ENCODE measurements at regions not wholly inside any gene's neighbourhood (a gene's known extent, or its start where the extent isn't known, plus 50 kb on each side); places are given as distances from the start of the nearest gene placed in this dataset.

DNA sequence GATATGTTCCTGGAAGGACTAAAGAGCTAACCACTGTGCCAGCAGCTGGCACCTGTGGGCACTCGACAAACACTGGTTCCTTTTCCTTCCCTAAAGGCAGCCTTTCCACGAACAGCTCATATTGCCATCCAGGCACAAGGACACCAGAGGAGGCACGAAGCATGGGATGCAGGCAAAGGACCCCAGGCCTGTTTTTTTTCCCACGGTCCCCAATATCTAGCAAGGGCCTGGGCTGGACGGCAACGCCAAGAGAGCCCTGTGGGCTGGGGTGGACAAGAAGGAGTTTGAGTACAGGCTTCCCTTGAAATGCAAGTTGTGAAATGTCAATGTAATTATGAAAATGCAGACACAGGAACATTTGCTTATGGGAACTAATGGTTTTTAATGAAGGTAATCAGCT lies 135.9 kb downstream of the CYP26B1 start:
- no peak for DNase-seq (ENCODE audit: low read depth)
- TF ChIP-seq, protein P1, sequence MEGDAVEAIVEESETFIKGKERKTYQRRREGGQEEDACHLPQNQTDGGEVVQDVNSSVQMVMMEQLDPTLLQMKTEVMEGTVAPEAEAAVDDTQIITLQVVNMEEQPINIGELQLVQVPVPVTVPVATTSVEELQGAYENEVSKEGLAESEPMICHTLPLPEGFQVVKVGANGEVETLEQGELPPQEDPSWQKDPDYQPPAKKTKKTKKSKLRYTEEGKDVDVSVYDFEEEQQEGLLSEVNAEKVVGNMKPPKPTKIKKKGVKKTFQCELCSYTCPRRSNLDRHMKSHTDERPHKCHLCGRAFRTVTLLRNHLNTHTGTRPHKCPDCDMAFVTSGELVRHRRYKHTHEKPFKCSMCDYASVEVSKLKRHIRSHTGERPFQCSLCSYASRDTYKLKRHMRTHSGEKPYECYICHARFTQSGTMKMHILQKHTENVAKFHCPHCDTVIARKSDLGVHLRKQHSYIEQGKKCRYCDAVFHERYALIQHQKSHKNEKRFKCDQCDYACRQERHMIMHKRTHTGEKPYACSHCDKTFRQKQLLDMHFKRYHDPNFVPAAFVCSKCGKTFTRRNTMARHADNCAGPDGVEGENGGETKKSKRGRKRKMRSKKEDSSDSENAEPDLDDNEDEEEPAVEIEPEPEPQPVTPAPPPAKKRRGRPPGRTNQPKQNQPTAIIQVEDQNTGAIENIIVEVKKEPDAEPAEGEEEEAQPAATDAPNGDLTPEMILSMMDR (IDR thresholded peaks at IDR 0.05; ENCODE audit: insufficient read depth, low read length, poor library complexity, severe bottlenecking) = no peak
- H3K36me3 ChIP-seq (ENCODE audit: control insufficient read depth, insufficient read depth, low read length) = no peaks in the 10 kb centered on the region
- no peak overlapping the region for H3K4me3 ChIP-seq (ENCODE audit: low read depth, low read length)
- peaks cover 3% of the 10 kb centered on the region for H3K27me3 ChIP-seq (ENCODE audit: control insufficient read depth, insufficient read depth, low read length)

DNA sequence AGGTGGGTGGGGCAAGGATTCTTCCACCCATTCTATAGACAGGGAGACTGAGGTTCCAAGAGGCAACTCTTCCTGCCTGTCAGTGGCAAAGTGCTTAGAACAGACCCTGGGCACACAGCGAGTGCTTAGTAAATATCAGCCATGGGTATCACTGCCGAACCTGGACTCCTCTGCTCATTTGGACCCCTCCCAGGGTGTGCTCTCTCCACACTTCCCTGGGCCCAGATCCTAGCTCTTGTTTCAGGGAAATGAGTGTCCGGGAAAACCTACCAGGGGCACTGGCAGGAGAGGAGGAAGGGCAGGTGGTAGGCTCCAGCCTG lies 136.3 kb downstream of the CYP26B1 start:
- DNase-seq (ENCODE audit: low read depth) = no peak
- TF ChIP-seq, protein P1 (IDR thresholded peaks at IDR 0.05; ENCODE audit: insufficient read depth, low read length, poor library complexity, severe bottlenecking) = no peak
- peaks cover 3% of the 10 kb centered on the region for H3K27me3 ChIP-seq (ENCODE audit: control insufficient read depth, insufficient read depth, low read length)
- H3K4me3 ChIP-seq (ENCODE audit: low read depth, low read length) = no peak overlapping the region
- no peaks in the 10 kb centered on the region for H3K36me3 ChIP-seq (ENCODE audit: control insufficient read depth, insufficient read depth, low read length)

DNA sequence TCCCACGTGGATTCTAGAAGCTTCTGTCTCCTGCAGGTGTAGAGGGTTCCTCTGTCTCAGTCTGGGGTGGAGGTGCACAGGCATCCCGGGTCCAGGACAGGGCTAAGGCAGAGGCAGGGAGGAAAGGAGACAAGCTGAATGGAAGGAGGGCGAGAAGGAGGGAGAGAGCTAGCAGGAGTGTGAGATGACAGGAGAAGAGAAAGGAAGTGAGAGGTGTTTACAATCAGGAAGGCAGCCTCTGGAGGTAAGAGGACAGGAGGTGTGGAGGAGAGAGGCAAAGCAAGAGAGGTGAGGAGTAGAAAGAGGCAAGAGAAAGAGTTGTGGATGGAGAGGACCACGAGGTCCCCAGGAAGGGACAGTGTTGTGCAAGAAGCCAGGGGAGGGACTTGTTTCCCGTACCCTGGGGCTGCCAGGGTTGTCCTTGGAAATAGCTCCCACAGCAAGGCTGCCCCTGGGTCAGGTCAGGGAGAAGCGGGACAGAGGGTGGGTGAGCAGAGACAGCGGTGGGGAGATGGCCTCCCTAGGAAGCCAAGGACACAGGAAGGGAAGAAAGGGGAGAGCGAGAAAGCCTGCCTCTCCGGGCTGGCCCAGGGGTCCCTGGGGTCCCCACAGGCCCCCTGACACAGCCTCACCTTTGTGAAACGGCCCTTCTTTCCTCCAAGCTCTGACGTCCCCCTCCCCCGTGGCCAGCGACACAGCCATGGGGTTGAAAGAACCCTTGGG lies 136.9 kb downstream of the CYP26B1 start:
- peaks cover 3% of the 10 kb centered on the region for H3K27me3 ChIP-seq (ENCODE audit: control insufficient read depth, insufficient read depth, low read length)

DNA sequence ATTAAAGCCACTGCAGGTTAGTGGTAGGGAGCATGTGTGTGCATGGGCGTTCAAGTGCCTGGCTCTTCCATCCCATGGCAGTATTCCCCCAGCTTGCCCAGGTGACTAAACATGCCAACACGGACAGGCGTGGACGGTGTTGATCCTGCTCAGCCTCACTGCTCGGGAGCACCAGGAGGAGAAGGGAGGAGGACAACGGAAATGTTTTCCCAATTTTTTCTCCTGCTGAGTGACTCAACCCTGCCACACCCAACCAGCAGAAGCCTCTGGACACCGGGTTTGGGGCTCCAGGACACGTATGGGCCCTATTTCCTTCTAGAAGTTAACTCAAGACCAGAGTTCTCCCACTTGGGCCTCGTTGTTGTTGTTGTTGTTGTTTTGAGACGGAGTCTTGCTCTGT lies 139.1 kb downstream of the CYP26B1 start:
- DNase-seq (ENCODE audit: low read depth) = no peak
- peaks cover 3% of the 10 kb centered on the region for H3K27me3 ChIP-seq (ENCODE audit: control insufficient read depth, insufficient read depth, low read length)
- H3K4me3 ChIP-seq (ENCODE audit: low read depth, low read length) = no peak overlapping the region
- H3K36me3 ChIP-seq (ENCODE audit: control insufficient read depth, insufficient read depth, low read length) = no peaks in the 10 kb centered on the region
- TF ChIP-seq, protein P1 (IDR thresholded peaks at IDR 0.05; ENCODE audit: insufficient read depth, low read length, poor library complexity, severe bottlenecking) = no peak

More for the DNA sequence above, 136.9 kb downstream of the CYP26B1 start:
- DNase-seq (ENCODE audit: low read depth) = no peak
- H3K36me3 ChIP-seq (ENCODE audit: control insufficient read depth, insufficient read depth, low read length) = no peaks in the 10 kb centered on the region
- TF ChIP-seq, protein P1 (IDR thresholded peaks at IDR 0.05; ENCODE audit: insufficient read depth, low read length, poor library complexity, severe bottlenecking) = no peak
- H3K4me3 ChIP-seq (ENCODE audit: low read depth, low read length) = no peak overlapping the region

DNA sequence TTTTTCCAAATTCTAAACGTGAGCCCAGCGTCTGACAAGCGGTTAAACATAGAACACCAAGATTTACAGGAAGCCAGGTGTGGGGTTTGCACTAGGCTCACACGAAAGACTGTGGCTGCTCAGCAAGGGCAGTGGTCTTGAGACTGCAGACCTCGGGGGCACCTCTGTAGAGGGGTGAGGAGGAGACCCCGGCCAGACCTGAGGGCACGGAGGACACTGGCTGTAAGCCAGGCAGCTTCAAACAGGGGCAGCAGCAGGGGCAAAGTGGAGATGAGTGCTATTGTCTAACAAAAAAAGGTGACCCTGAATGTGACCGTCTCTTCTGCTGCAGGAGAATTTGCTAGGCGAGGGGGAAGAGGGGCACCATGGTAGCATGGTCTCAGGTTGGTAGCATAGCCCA lies 140.3 kb downstream of the CYP26B1 start:
- H3K36me3 ChIP-seq (ENCODE audit: control insufficient read depth, insufficient read depth, low read length) = no peaks in the 10 kb centered on the region
- DNase-seq (ENCODE audit: low read depth) = no peak
- H3K4me3 ChIP-seq (ENCODE audit: low read depth, low read length) = no peak overlapping the region
- TF ChIP-seq, protein P1 (IDR thresholded peaks at IDR 0.05; ENCODE audit: insufficient read depth, low read length, poor library complexity, severe bottlenecking) = no peak
- peaks cover 3% of the 10 kb centered on the region for H3K27me3 ChIP-seq (ENCODE audit: control insufficient read depth, insufficient read depth, low read length)

DNA sequence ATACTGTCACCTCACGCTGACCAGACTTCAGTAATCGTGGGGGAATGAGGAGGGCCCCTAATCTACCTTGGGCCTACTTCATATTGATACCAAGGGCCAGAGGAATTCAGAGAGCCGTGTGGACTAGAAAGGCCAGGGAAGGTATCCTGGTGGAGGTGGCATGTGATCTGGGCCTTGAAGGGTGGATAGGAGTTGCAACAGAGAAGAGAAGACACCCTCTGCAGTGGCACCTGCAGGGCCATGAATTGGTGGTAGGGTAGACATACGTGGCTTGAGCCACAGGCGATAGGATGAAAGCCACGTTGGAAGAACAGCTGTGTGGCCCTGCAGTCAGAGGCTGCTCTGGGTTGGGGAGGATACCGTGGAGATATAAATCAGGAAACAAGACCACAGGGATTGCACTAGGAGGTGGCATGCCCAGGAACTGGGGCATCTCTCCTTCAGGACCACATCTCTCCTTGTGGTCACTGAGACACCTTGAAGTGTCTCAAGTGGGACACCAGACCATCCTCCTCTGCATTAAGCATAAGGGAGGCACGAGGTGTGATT lies 141.4 kb downstream of the CYP26B1 start:
- no peak overlapping the region for H3K4me3 ChIP-seq (ENCODE audit: low read depth, low read length)
- no peaks in the 10 kb centered on the region for H3K36me3 ChIP-seq (ENCODE audit: control insufficient read depth, insufficient read depth, low read length)
- H3K27me3 ChIP-seq (ENCODE audit: control insufficient read depth, insufficient read depth, low read length) = peaks cover 3% of the 10 kb centered on the region
- TF ChIP-seq, protein P1 (IDR thresholded peaks at IDR 0.05; ENCODE audit: insufficient read depth, low read length, poor library complexity, severe bottlenecking) = no peak
- DNase-seq (ENCODE audit: low read depth) = no peak
